Caco-2 (cell line): ENCODE measurements at regions not wholly inside any gene's neighbourhood (a gene's known extent, or its start where the extent isn't known, plus 50 kb on each side); places are given as distances from the start of the nearest gene placed in this dataset.

ENCODE experiments used
- BruUV-seq: library from RNA; stranded (reverse); fragments of 400-500 nt; replicated peaks from 2 replicates; lab custom pipeline; 2021; lab: Mats Ljungman, UMichigan
- CTCF ChIA-PET: fragments of 300-600 bp; sonication (Branson Sonifier 250); formaldehyde crosslinking; loops from one replicate; lab custom pipeline; 2022; ENCODE audit warnings: antibody characterized with exemption; lab: Charles Lee
- POLR2A ChIA-PET: fragments of 300-600 bp; sonication (Branson Sonifier 250); formaldehyde crosslinking; loops from one replicate; lab custom pipeline; 2022; ENCODE audit warnings: antibody characterized with exemption; lab: Charles Lee
- DNase-seq, 2 experiments: peaks; one replicate each; pipeline versions ENCODE4 v3.0.0 to v3.0.0-alpha.2; 2020 to 2022
- H3K27me3 ChIP-seq: replicated peaks from 2 replicates; pipeline ENCODE4 v1.6.0; 2011; ENCODE audit warnings: low read length; ENCODE audit not compliant: control insufficient read depth, insufficient read depth
- H3K36me3 ChIP-seq: 2 replicates; pipeline ENCODE4 v1.5.1; 2011; ENCODE audit warnings: low read length; ENCODE audit not compliant: control insufficient read depth, insufficient read depth
- H3K4me1 ChIP-seq: fragments of 250-450 bp; sonication (Bioruptor Pico); 2 replicates; pipeline ENCODE4 v1.5.1; 2020; ENCODE audit warnings: mild to moderate bottlenecking
- H3K4me3 ChIP-seq: 2 replicates; pipeline ENCODE4 v1.5.1; 2011; ENCODE audit warnings: low read depth, mild to moderate bottlenecking, control low read depth, low read length
- H3K9me3 ChIP-seq: fragments of 250-450 bp; sonication (Bioruptor Pico); 2 replicates; pipeline ENCODE4 v1.5.1; 2020; ENCODE audit warnings: mild to moderate bottlenecking, moderate library complexity
- H3K27ac Mint-ChIP-seq: one replicate; pipeline ENCODE4 v1.8.0; 2022; ENCODE audit warnings: mixed read lengths; ENCODE audit not compliant: unreplicated experiment
- H3K27me3 Mint-ChIP-seq: one replicate; pipeline ENCODE4 v1.8.0; 2022; ENCODE audit warnings: mixed read lengths; ENCODE audit not compliant: insufficient read depth, unreplicated experiment
- H3K36me3 Mint-ChIP-seq: one replicate; pipeline ENCODE4 v1.8.0; 2022; ENCODE audit warnings: mild to moderate bottlenecking, mixed read lengths; ENCODE audit not compliant: insufficient read depth, unreplicated experiment
- H3K4me1 Mint-ChIP-seq: one replicate; pipeline ENCODE4 v1.8.0; 2022; ENCODE audit warnings: low read depth, mixed read lengths; ENCODE audit not compliant: unreplicated experiment
- H3K4me3 Mint-ChIP-seq: one replicate; pipeline ENCODE4 v1.8.0; 2022; ENCODE audit warnings: mild to moderate bottlenecking, moderate library complexity, mixed read lengths; ENCODE audit not compliant: unreplicated experiment
- H3K9me3 Mint-ChIP-seq: one replicate; pipeline ENCODE4 v1.8.0; 2022; ENCODE audit warnings: mixed read lengths; ENCODE audit not compliant: unreplicated experiment
- CTCF ChIP-seq, 2 experiments: fragments of 200-600 bp in 1 of 2; IDR thresholded peaks; 1 replicate in 1 of 2; 2 replicates in 1 of 2; pipeline versions ENCODE4 v1.5.1 to v1.8.0; 2011 to 2022; ENCODE audit warnings: antibody characterized with exemption in 1 of 2, control low read depth in 1 of 2, inconsistent platforms in 1 of 2, low read depth in 1 of 2, low read length in 1 of 2, mild to moderate bottlenecking in 1 of 2, moderate library complexity in 1 of 2; ENCODE audit not compliant: insufficient read depth in 1 of 2, severe bottlenecking in 1 of 2, unreplicated experiment in 1 of 2
- intact Hi-C: fragments of 100-400 bp; cut with micrococcal nuclease; formaldehyde crosslinking; loops from one replicate; pipeline ENCODE4 v1.10.0; 2022; ENCODE audit not compliant: unreplicated experiment

- Mint-ChIP-seq H3K36me3 (no peaks in the 10 kb centered on the region), H3K9me3 (no peaks in the 10 kb centered on the region), H3K4me1 (no peaks in the 10 kb centered on the region), H3K27me3 (peaks cover 3% of the 10 kb centered on the region), H3K4me3 (no peak overlapping the region), H3K27ac (no peak overlapping the region)
- Histone ChIP-seq H3K9me3 (no peaks in the 10 kb centered on the region), H3K27me3 (no peaks in the 10 kb centered on the region), H3K4me3 (no peak overlapping the region), H3K4me1 (no peaks in the 10 kb centered on the region), H3K36me3 (no peaks in the 10 kb centered on the region)
- intact Hi-C loops, result no loop called here
- TF ChIP-seq CTCF (IDR thresholded peaks at IDR 0.05; ENCODE audit: insufficient read depth in 1 of 2, low read depth in 1 of 2, low read length in 1 of 2, severe bottlenecking in 1 of 2, unreplicated experiment in 1 of 2), result no peak
- ChIA-PET POLR2A (no interaction called here), CTCF (no interaction called here)
- no peak for DNase-seq
- BruUV-seq, result no TSS peak
Measured at GRCh38 chr2:217096474-217097225, 236.8 kb upstream of the TNP1 start.

GRCh38 chr2:217095511-217096205, 235.8 kb upstream of the TNP1 start:
- BruUV-seq, result no TSS peak
- H3K27ac Mint-ChIP-seq, result no peak overlapping the region
- H3K4me1 Mint-ChIP-seq, result no peaks in the 10 kb centered on the region
- H3K36me3 Mint-ChIP-seq, result no peaks in the 10 kb centered on the region
- no peak for TF ChIP-seq CTCF (IDR thresholded peaks at IDR 0.05; ENCODE audit: insufficient read depth in 1 of 2, low read depth in 1 of 2, low read length in 1 of 2, severe bottlenecking in 1 of 2, unreplicated experiment in 1 of 2)
- Histone ChIP-seq H3K9me3 (no peaks in the 10 kb centered on the region), H3K4me3 (no peak overlapping the region), H3K4me1 (no peaks in the 10 kb centered on the region), H3K36me3 (no peaks in the 10 kb centered on the region), H3K27me3 (peaks cover 1% of the 10 kb centered on the region; the same call in 1 of the 2 replicates)
- DNase-seq, result no peak
- H3K27me3 Mint-ChIP-seq, result peaks cover 3% of the 10 kb centered on the region
- H3K4me3 Mint-ChIP-seq, result no peak overlapping the region
- H3K9me3 Mint-ChIP-seq, result no peaks in the 10 kb centered on the region
- ChIA-PET CTCF (no interaction called here), POLR2A (interaction anchor here (0.6 kb wide), 1 partner anchor 1237 kb away, joined by 3 read pairs; no protein-coding TSS in a partner anchor)
- intact Hi-C loops, result no loop called here

- H3K9me3 Mint-ChIP-seq, result no peaks in the 10 kb centered on the region
- peaks cover 1% of the 10 kb centered on the region; the same call in 1 of the 2 replicates for H3K27me3 ChIP-seq
- no peak overlapping the region for H3K4me3 ChIP-seq
- peaks cover 3% of the 10 kb centered on the region for H3K27me3 Mint-ChIP-seq
- no TSS peak for BruUV-seq
- H3K4me1 ChIP-seq, result no peaks in the 10 kb centered on the region
- no peak for TF ChIP-seq CTCF (IDR thresholded peaks at IDR 0.05; ENCODE audit: insufficient read depth in 1 of 2, low read depth in 1 of 2, low read length in 1 of 2, severe bottlenecking in 1 of 2, unreplicated experiment in 1 of 2)
- intact Hi-C loops, result no loop called here
- ChIA-PET CTCF (no interaction called here), POLR2A (no interaction called here)
- no peak overlapping the region for H3K4me3 Mint-ChIP-seq
- DNase-seq, result no peak
- no peak overlapping the region for H3K27ac Mint-ChIP-seq
- H3K36me3 Mint-ChIP-seq, result no peaks in the 10 kb centered on the region
- H3K36me3 ChIP-seq, result no peaks in the 10 kb centered on the region
- no peaks in the 10 kb centered on the region for H3K9me3 ChIP-seq
- no peaks in the 10 kb centered on the region for H3K4me1 Mint-ChIP-seq
Measured at GRCh38 chr2:217092710-217093379, 233.0 kb upstream of the TNP1 start.
